ELR (cell line): ENCODE measurements at regions not wholly inside any gene's neighbourhood (a gene's known extent, or its start where the extent isn't known, plus 50 kb on each side); places are given as distances from the start of the nearest gene placed in this dataset.

ENCODE experiments used
- DNase-seq: peaks from one replicate; pipeline ENCODE4 v3.0.0-alpha.2; 2015; ENCODE audit warnings: low read depth

- peak; percentile 28 for DNase-seq
Observed at GRCh38 chr7:41292487-41292886, 410.4 kb downstream of the INHBA start.

- DNase-seq: no peak
Observed at GRCh38 chr7:41287559-41288335, 415.1 kb downstream of the INHBA start.

DNA sequence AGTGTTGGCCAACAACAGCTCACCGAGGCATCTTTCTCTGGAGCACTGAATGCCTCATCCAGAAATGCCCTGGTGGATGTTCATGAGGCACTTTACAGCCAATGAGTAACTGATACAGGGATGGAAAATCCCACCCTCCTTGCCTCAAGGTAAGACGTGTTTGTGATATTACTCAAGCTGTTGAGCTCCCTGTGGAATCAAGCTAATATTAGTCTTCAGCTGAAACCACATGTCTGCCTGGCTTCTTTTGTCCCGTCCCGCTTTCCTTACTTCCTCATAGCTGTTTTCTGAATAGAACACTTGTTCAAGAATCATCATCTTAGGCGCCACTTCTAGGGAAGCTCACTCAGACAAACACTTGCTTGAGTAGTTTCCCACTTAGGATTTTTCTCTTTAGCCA lies 422.4 kb downstream of the INHBA start:
- no peak for DNase-seq

- no peak for DNase-seq
Observed at GRCh38 chr7:41277561-41277960, 425.3 kb downstream of the INHBA start.

DNA sequence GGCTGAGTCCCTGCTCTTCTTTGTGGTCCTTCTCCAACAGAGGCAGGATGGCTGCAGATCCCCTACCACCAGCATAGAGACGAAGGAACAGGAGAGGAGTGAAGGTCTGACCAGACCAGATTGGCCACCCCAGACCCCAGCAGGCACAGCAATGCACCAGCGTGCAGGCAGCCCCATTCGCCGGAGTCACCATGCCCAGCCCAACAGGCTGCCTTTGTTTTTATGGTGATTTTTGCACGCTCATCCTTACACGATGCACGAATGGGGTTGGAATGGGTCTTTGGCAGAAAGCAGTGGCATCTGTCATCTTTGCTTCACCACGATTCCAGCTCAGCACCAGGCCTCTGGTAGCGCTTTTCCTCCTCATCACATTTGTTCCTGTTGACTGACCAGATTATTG lies 427.6 kb downstream of the INHBA start:
- no peak for DNase-seq

DNA sequence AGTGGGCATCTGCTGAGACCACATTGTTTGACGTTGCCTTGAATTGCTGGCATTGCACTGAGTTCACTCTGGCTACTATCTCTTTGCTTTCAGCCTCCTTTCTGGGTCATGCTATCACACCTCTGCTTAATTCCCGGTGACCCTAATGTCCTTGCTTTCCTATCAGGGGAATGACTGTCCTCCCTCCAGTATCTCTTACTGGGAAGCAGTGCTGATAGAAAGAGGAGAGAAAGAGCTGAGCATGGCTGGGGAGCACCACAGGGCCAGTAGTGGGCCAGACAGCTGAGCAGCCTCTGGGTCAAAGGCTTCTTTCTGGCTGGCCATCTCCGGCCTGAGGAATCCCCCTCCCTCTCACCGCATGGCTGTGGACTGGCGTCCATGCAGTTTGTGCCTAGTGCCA lies 428.7 kb downstream of the INHBA start:
- no peak for DNase-seq

DNA sequence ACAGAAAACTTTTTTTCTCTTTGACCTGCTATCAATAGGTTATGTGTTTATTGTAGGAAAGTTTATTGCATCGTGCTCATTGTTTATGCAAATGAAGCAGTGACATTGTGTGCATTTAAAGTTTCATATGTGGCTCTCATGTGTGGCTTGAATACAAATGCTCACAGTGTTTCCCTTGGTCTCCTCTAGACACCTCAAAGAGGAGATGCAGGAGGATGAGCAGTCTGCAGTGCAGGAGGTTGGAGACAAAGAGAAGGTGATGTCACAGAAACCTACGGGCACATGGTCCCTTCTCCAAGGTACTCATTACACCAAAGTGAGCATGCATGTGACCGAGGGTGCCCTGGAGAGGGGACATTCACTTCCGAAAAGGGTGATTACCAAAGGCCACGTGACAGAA lies 430.2 kb downstream of the INHBA start:
- no peak for DNase-seq

DNA sequence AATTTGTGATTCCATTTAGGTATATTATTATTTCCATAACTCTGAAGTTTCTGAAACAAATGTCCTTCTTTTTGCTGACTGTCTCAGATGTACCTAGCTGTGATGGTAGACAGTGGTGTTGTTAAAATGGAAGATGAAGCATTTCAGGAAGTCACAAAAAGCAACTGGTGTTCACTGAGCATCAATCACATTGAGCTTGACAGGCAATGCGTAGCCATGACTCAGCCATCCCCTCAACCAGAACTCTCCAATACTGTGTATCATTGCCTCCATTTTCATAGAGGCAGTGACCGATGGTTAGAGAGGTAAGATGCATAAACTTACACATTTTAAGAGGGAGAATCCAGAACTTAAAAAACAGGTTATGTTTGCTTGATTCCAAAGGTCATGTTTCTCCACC lies 434.0 kb downstream of the INHBA start:
- DNase-seq: no peak

DNA sequence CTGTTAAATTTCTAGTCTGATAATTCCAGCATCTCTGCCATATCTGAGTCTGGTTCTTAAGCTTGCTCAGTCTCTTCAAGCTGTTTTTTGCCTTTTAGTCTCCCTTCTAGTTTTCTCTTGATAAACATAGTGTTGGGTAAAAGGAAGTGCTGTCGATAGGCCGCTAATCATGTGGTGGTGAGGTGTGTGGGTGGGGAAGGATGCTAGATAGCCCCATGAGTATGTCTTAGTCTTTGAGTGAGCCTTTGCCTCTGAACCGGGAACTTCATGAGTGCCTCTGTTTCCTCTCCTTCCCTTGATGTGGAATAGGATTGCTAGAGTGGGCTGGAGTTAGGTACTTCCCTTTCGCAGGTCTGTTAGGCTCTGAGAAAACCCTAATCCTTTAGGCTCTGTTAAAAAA lies 441.8 kb downstream of the INHBA start:
- DNase-seq: no peak

GRCh38 chr7:41257660-41258059 lies 445.2 kb downstream of the INHBA start:
- no peak for DNase-seq

DNA sequence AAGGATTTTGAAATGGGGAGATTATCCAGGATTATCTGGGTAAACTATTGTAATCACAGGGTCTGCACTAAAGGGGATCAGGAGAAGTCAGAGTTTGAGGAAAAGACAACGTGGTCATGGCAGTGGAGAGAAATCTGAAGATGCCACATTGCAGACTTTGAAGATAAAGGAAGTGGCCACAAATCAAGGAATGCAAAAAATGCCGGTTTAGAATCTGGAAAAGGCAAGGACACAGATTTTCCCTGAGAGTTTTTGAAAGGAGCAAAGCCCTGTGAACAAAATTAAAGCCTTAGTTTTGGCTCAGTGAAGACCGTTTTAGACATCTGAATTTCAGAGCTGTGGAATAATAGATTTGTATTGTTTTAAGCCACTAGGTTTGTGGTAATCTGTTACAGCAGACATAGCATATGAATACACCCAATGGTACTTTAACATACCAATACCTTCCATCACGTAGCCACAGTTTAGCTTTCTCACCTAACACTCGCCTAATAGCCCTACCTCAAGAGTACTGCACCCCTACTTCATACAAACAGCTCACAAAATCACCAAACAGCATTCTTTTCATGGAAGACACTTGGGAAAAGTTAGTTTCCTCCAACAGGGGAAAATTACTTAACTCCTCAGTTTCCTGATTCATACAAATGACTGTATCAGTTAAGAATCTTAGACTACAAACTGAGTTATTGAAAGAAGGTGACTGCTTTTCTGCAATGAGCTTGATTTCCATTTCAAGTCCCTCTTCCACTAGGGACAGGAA lies 446.5 kb downstream of the INHBA start:
- DNase-seq: peak; percentile 73

GRCh38 chr7:41255716-41256115 lies 447.2 kb downstream of the INHBA start:
- DNase-seq: no peak

GRCh38 chr7:41255113-41255512 lies 447.8 kb downstream of the INHBA start:
- DNase-seq: no peak

- no peak for DNase-seq
Observed at GRCh38 chr7:41252957-41253356, 449.9 kb downstream of the INHBA start.

DNA sequence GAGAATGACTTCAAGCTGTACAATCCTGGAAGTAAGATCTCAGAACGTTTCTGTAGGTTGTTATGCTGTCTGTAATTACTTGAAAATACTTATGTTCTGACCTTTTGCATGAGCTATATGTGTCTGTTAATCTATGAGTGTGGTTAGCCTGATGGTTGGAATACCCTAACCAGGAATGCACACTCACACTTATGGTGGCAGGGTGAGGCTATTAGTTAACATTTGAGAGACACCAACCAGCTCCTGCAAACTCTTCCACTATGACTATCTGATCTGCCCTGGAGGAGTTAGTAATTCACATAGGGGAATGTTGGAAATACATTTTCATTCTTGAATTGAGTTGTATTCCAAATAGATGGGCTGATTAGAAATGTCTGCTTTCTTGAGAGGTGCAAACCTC lies 450.3 kb downstream of the INHBA start:
- no peak for DNase-seq

GRCh38 chr7:41247143-41247865 lies 455.6 kb downstream of the INHBA start:
- peak; percentile 82 for DNase-seq

GRCh38 chr7:41245916-41246315 lies 457.0 kb downstream of the INHBA start:
- DNase-seq: no peak

DNA sequence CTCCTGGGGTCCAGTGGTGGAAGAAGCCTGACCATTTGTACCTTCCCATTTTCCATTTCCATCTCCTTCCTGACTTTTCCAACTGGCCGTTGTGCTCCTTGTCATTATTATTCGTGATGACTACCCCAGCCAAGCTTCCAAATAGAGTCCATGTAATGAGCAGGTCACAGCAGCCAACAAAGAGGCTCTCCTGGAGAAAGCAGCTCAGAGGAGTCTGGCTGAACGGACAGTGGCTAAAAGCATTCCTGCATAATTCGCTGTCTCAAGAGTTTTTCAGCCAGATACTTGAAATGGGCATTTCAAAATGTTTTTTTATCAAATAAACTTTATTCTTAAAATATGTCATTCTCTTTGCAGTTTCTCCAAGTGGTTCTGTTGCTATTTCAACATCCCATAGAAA lies 458.6 kb downstream of the INHBA start:
- peak; percentile 41 for DNase-seq

GRCh38 chr7:41241641-41242040 lies 461.2 kb downstream of the INHBA start:
- no peak for DNase-seq

GRCh38 chr7:41239596-41239995 lies 463.3 kb downstream of the INHBA start:
- DNase-seq: no peak

DNA sequence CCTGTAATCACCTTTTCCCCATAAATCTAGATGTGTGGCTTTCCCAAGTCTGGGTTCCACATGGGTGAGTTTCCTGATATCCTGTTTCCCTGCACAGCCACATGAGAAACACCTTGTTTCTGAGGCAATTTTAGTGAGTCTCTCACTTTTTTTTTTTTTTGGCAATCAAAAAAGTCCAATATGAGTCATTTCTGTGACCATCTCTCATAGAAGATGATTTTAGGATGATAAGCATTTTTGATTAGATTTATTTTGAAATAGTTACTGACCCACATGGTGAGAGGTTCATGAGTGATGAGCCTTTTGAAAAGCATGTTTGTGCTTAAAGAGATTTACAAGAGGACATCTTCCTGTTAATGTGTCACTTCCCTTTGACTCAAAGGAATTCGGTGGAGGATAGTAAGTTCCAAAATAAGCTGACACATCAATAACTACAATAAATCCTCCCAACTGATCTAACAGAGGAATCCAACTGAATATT lies 464.0 kb downstream of the INHBA start:
- peak; percentile 96 for DNase-seq

DNA sequence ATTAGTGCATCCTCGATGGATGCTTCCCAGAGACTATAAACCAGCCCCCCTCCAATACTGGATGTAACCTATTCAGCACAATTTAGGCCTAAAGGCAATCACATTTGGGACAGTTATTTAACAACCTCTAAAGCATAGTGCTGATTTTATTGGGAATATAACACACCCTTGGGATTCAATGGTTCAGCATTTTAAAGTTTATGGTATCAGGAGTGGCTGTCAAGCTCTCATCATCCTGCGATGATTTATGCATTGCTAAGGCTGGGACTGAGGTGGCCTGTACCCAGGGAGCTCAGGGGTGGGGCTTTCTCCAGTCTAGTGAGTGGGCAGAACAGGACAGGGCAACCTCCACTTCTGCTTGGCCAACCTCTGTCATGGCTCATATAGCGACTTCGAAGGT lies 464.9 kb downstream of the INHBA start:
- no peak for DNase-seq

DNA sequence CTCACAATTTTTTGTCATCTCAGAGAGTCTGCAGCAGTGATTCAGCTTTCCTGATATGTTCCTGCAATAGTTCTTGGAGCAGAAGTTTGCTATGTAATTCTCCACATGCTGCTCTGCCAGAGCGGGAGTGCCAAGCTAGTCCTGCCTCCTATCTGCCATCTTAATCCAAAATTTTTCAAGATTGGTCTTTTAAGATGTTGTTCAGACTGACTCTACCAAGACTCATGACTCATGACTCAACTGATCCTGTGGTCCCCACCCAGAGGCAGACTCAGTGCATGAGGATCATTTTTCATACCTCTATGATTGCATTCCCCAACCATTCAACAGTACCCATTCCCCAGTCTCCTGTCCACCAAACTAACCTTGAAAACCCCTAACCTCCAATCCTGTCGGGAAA lies 470.8 kb downstream of the INHBA start:
- DNase-seq: peak; percentile 66
